ENCODE measurements at regions not wholly inside any gene's neighbourhood (a gene's known extent, or its start where the extent isn't known, plus 50 kb on each side); places are given as distances from the start of the nearest gene placed in this dataset.

DNA sequence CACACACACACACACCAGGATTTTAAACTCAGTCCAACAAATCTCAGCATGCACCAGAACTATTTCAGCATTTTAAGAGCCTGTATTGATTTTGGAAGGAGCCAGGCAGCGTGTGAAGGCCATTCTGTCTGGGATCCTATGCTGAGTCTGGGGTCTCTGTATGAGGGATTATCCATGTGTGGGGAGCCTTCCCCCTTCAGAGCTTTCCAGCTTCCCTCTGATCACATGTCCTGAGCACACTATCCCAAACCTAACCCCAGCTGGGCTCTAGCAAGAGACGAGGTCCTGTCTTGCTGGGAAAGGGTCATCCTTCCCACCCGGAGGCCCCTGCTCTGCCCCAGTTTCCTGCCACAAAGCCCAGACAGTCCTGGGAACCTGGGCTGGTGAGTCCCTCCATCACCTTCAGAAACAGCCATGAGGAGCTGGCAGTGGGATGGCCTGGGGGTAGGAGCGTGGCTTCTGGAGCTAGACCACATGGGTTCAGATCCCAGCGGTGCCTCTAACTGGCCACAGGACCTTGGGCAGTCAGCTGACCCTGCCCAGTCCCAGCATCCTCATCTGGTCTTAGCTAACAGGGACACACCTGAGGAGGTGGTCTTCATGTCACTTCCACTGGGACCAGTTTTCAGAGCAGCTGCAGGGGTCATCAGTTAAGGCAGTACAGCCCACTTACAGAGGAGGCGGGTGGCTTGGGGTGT lies 79.6 kb upstream of the RET start:
- no peak overlapping the region for H3K14ac ChIP-seq (ENCODE audit: low read length)
- H3K79me1 ChIP-seq (ENCODE audit: low read length): no peaks in the 10 kb centered on the region
- no CpG with 5 or more reads among the region's 6 CpGs for WGBS (ENCODE audit: extremely low coverage, insufficient coverage, insufficient read length)
- H3K36me3 ChIP-seq (ENCODE audit: control insufficient read depth in 1 of 2, insufficient read depth in 2 of 2, low read length in 2 of 2): no peaks in the 10 kb centered on the region
- H3K27ac ChIP-seq (ENCODE audit: low read depth, low read length): no peak overlapping the region
- no peak for DNase-seq
- H3K9ac ChIP-seq (ENCODE audit: low read length): no peak overlapping the region
- no peak overlapping the region for H3K4ac ChIP-seq (ENCODE audit: low read depth, low read length)
- H2BK12ac ChIP-seq (ENCODE audit: low read length): no peak overlapping the region
- H3K18ac ChIP-seq (ENCODE audit: low read length): no peak overlapping the region
- H3K4me2 ChIP-seq (ENCODE audit: low read length): no peak overlapping the region
- H4K8ac ChIP-seq (ENCODE audit: low read depth, low read length): no peak overlapping the region
- no peak overlapping the region for H2AFZ ChIP-seq (ENCODE audit: insufficient read depth, low read length, poor library complexity)
- no peaks in the 10 kb centered on the region for H3K4me1 ChIP-seq (ENCODE audit: control insufficient read depth in 1 of 2, insufficient read depth in 2 of 2, low read length in 2 of 2)
- no peak overlapping the region for H2AK5ac ChIP-seq (ENCODE audit: low read length)
- H3K27me3 ChIP-seq (ENCODE audit: insufficient read depth, low read length): no peaks in the 10 kb centered on the region
- H3K79me2 ChIP-seq (ENCODE audit: control insufficient read depth, insufficient read depth, low read length, poor library complexity): no peaks in the 10 kb centered on the region
- peaks cover 3% of the 10 kb centered on the region for H3K9me3 ChIP-seq (ENCODE audit: insufficient read depth, low read depth, low read length)
- H4K12ac ChIP-seq (ENCODE audit: low read depth, low read length): no peak overlapping the region
- H3K23ac ChIP-seq (ENCODE audit: low read length): no peak overlapping the region
- H3K4me3 ChIP-seq (ENCODE audit: low read depth, low read length): no peak overlapping the region
- no peak overlapping the region for H2BK5ac ChIP-seq (ENCODE audit: low read depth, low read length, poor library complexity)
- no peak overlapping the region for H2BK120ac ChIP-seq (ENCODE audit: insufficient read depth, low read length, poor library complexity)
- no peak overlapping the region for H4K91ac ChIP-seq (ENCODE audit: low read depth, low read length)

GRCh38 chr10:42997849-42998165 lies 79.1 kb upstream of the RET start:
- no peak overlapping the region for H3K4ac ChIP-seq (ENCODE audit: low read depth, low read length)

DNA sequence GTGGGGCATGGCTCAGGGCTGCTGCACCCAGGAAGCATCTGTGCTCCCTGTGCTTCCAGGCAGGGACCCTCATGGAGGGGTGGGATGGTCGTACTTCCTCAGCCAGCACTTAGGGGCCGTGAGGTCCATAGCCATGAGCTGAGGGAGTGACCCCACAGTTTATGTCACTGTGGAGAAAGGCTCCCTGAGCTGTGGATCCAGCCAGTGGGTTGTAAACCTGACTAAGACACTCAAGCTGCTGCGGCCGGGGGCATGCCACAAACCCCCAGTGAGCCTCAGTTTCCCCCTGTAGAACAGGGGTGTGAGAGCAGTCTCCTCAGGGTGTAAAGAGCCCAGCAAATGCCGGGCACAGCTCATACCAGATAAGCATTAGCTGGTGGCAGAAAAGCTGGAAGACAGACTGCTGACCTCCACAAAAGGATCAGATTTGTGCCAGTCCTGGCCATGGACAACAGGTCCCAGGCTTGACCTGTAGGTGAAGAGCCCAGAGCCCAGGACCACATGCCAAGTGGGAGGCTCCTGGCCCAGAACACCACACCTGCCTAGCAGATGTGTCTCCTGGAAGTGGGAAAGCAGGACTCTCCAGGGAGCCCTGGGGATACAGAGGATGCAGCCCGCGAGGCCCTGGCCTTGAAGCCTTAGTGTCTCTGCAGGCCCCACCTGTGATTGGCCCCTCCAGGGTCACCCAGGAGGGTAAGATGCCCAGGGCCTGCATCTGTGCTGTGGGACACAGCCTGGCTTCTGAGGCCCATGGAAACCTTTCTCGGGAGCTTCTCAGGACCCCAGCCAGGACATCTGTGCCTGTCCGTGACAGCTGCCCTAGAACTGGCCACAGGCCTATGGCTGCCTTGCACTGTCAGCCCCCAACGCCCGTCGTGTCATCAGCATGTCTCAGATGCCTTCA lies 78.1 kb upstream of the RET start:
- Histone ChIP-seq H4K8ac (ENCODE audit: low read depth, low read length) (no peak overlapping the region), H3K9me3 (ENCODE audit: insufficient read depth, low read depth, low read length) (peaks cover 3% of the 10 kb centered on the region), H3K4ac (ENCODE audit: low read depth, low read length) (no peak overlapping the region), H2BK5ac (ENCODE audit: low read depth, low read length, poor library complexity) (no peak overlapping the region), H3K23ac (ENCODE audit: low read length) (no peak overlapping the region), H3K4me3 (ENCODE audit: low read depth, low read length) (no peak overlapping the region), H3K9ac (ENCODE audit: low read length) (no peak overlapping the region), H2AFZ (ENCODE audit: insufficient read depth, low read length, poor library complexity) (no peak overlapping the region), H3K79me1 (ENCODE audit: low read length) (no peaks in the 10 kb centered on the region), H3K36me3 (ENCODE audit: control insufficient read depth in 1 of 2, insufficient read depth in 2 of 2, low read length in 2 of 2) (no peaks in the 10 kb centered on the region), H2AK5ac (ENCODE audit: low read length) (no peak overlapping the region), H3K18ac (ENCODE audit: low read length) (no peak overlapping the region), H3K14ac (ENCODE audit: low read length) (no peak overlapping the region), H3K79me2 (ENCODE audit: control insufficient read depth, insufficient read depth, low read length, poor library complexity) (no peaks in the 10 kb centered on the region), H3K4me1 (ENCODE audit: control insufficient read depth in 1 of 2, insufficient read depth in 2 of 2, low read length in 2 of 2) (no peaks in the 10 kb centered on the region), H3K27ac (ENCODE audit: low read depth, low read length) (no peak overlapping the region), H2BK120ac (ENCODE audit: insufficient read depth, low read length, poor library complexity) (no peak overlapping the region), H4K12ac (ENCODE audit: low read depth, low read length) (no peak overlapping the region), H4K91ac (ENCODE audit: low read depth, low read length) (no peak overlapping the region), H3K4me2 (ENCODE audit: low read length) (no peak overlapping the region), H2BK12ac (ENCODE audit: low read length) (no peak overlapping the region), H3K27me3 (ENCODE audit: insufficient read depth, low read length) (no peaks in the 10 kb centered on the region)
- DNase-seq: no peak
- no CpG with 5 or more reads among the region's 12 CpGs for WGBS (ENCODE audit: extremely low coverage, insufficient coverage, insufficient read length)

More at GRCh38 chr10:42997849-42998165, 79.1 kb upstream of the RET start:
- no peak overlapping the region for H2AFZ ChIP-seq (ENCODE audit: insufficient read depth, low read length, poor library complexity)
- no peaks in the 10 kb centered on the region for H3K27me3 ChIP-seq (ENCODE audit: insufficient read depth, low read length)
- no peak overlapping the region for H4K91ac ChIP-seq (ENCODE audit: low read depth, low read length)
- peaks cover 3% of the 10 kb centered on the region for H3K9me3 ChIP-seq (ENCODE audit: insufficient read depth, low read depth, low read length)
- no peak overlapping the region for H4K12ac ChIP-seq (ENCODE audit: low read depth, low read length)
- no peak overlapping the region for H2AK5ac ChIP-seq (ENCODE audit: low read length)
- H3K18ac ChIP-seq (ENCODE audit: low read length): no peak overlapping the region
- no peaks in the 10 kb centered on the region for H3K4me1 ChIP-seq (ENCODE audit: control insufficient read depth in 1 of 2, insufficient read depth in 2 of 2, low read length in 2 of 2)
- WGBS (ENCODE audit: extremely low coverage, insufficient coverage, insufficient read length): no CpG with 5 or more reads among the region's 4 CpGs
- no peak overlapping the region for H3K27ac ChIP-seq (ENCODE audit: low read depth, low read length)
- H3K4me3 ChIP-seq (ENCODE audit: low read depth, low read length): no peak overlapping the region
- H2BK12ac ChIP-seq (ENCODE audit: low read length): no peak overlapping the region
- no peak overlapping the region for H3K14ac ChIP-seq (ENCODE audit: low read length)
- DNase-seq: no peak
- no peaks in the 10 kb centered on the region for H3K79me2 ChIP-seq (ENCODE audit: control insufficient read depth, insufficient read depth, low read length, poor library complexity)
- H3K9ac ChIP-seq (ENCODE audit: low read length): no peak overlapping the region
- H3K79me1 ChIP-seq (ENCODE audit: low read length): no peaks in the 10 kb centered on the region
- H3K23ac ChIP-seq (ENCODE audit: low read length): no peak overlapping the region
- no peaks in the 10 kb centered on the region for H3K36me3 ChIP-seq (ENCODE audit: control insufficient read depth in 1 of 2, insufficient read depth in 2 of 2, low read length in 2 of 2)
- H3K4me2 ChIP-seq (ENCODE audit: low read length): no peak overlapping the region
- no peak overlapping the region for H4K8ac ChIP-seq (ENCODE audit: low read depth, low read length)
- no peak overlapping the region for H2BK5ac ChIP-seq (ENCODE audit: low read depth, low read length, poor library complexity)
- no peak overlapping the region for H2BK120ac ChIP-seq (ENCODE audit: insufficient read depth, low read length, poor library complexity)

DNA sequence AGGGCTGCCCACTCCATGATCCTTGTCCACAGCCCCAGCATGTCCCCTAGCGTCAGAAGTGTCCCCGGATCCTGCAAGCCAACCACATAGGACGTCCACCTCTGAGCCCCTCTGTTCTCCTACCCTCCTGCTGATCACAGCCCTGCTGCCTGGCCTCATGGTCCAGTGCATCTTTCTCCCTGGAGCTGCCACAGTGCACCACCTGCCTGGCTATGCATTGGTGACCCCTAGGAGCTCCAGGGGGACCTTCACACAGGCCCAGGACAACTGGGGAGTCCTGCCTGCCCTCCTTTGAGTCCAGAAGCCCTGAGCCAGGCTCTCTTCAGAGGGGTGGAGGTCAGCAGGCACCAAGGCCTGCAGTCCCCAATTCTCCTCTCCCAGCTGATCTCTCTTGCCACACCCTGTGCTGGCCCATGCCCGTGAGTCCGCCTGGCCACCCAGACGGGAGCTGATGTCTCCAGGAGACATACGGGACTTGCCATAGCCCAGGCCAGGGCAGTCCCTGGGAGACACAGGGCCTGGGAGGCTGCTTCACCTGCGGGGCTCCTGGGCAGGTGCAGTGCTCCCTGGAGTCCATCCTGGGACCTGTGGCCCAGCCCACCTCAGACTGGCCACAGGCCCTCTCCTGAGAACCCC lies 77.4 kb upstream of the RET start:
- no peak overlapping the region for H3K9ac ChIP-seq (ENCODE audit: low read length)
- no peak overlapping the region for H3K23ac ChIP-seq (ENCODE audit: low read length)
- H3K79me2 ChIP-seq (ENCODE audit: control insufficient read depth, insufficient read depth, low read length, poor library complexity): no peaks in the 10 kb centered on the region
- H2AK5ac ChIP-seq (ENCODE audit: low read length): no peak overlapping the region
- no peak for DNase-seq
- no peak overlapping the region for H4K8ac ChIP-seq (ENCODE audit: low read depth, low read length)
- H3K4ac ChIP-seq (ENCODE audit: low read depth, low read length): no peak overlapping the region
- H3K36me3 ChIP-seq (ENCODE audit: control insufficient read depth in 1 of 2, insufficient read depth in 2 of 2, low read length in 2 of 2): no peaks in the 10 kb centered on the region
- H3K18ac ChIP-seq (ENCODE audit: low read length): no peak overlapping the region
- no CpG with 5 or more reads among the region's 8 CpGs for WGBS (ENCODE audit: extremely low coverage, insufficient coverage, insufficient read length)
- no peak overlapping the region for H2BK120ac ChIP-seq (ENCODE audit: insufficient read depth, low read length, poor library complexity)
- no peaks in the 10 kb centered on the region for H3K4me1 ChIP-seq (ENCODE audit: control insufficient read depth in 1 of 2, insufficient read depth in 2 of 2, low read length in 2 of 2)
- H2BK12ac ChIP-seq (ENCODE audit: low read length): no peak overlapping the region
- no peak overlapping the region for H3K27ac ChIP-seq (ENCODE audit: low read depth, low read length)
- no peak overlapping the region for H3K4me2 ChIP-seq (ENCODE audit: low read length)
- peaks cover 3% of the 10 kb centered on the region for H3K9me3 ChIP-seq (ENCODE audit: insufficient read depth, low read depth, low read length)
- H2AFZ ChIP-seq (ENCODE audit: insufficient read depth, low read length, poor library complexity): no peak overlapping the region
- no peak overlapping the region for H4K91ac ChIP-seq (ENCODE audit: low read depth, low read length)
- no peak overlapping the region for H2BK5ac ChIP-seq (ENCODE audit: low read depth, low read length, poor library complexity)
- no peak overlapping the region for H4K12ac ChIP-seq (ENCODE audit: low read depth, low read length)
- H3K27me3 ChIP-seq (ENCODE audit: insufficient read depth, low read length): no peaks in the 10 kb centered on the region
- H3K14ac ChIP-seq (ENCODE audit: low read length): no peak overlapping the region
- no peak overlapping the region for H3K4me3 ChIP-seq (ENCODE audit: low read depth, low read length)
- H3K79me1 ChIP-seq (ENCODE audit: low read length): no peaks in the 10 kb centered on the region

Measured in trophoblast cell (in vitro differentiated cells and primary cell).